HCT116 (cell line): ENCODE measurements at regions not wholly inside any gene's neighbourhood (a gene's known extent, or its start where the extent isn't known, plus 50 kb on each side); places are given as distances from the start of the nearest gene placed in this dataset.

ENCODE experiments used
- ATAC-seq: fragments of 200-7000 bp; cut with Tn5 transposase; 2 replicates; pipeline ENCODE4 v1.9.1; 2020; ENCODE audit warnings: mild to moderate bottlenecking, moderate library complexity
- BruUV-seq: library from RNA; stranded (reverse); fragments of 400-500 nt; replicated peaks from 2 replicates; lab custom pipeline; 2021; lab: Mats Ljungman, UMichigan
- CTCF ChIA-PET: fragments of 300-600 bp; sonication (Branson Sonifier 250); formaldehyde crosslinking; loops from one replicate; lab custom pipeline; 2021; ENCODE audit warnings: antibody characterized with exemption; lab: Charles Lee
- POLR2A ChIA-PET: fragments of 300-600, 350-600 bp; sonication (Branson Sonifier 250); formaldehyde crosslinking; loops from one replicate; lab custom pipeline; 2021; ENCODE audit warnings: antibody characterized with exemption; lab: Charles Lee
- RAD21 ChIA-PET, 2 experiments: fragments of 300-600 bp; sonication (Branson Sonifier 250); formaldehyde crosslinking; loops; one replicate each; lab custom pipeline; 2023; ENCODE audit warnings: low total read pairs in 2 of 2; ENCODE audit not compliant: uncharacterized antibody in 2 of 2, unreplicated experiment in 2 of 2, low non-redundant PET in 1 of 2; lab: Charles Lee
- DNase-seq: peaks from one replicate; pipeline ENCODE4 v3.0.0-alpha.2; 2010; ENCODE audit warnings: low read depth, low spot score
- H2AFZ ChIP-seq: fragments of 200-600 bp; shearing (Covaris generic), sonication (generic); 2 replicates; pipeline ENCODE4 v1.6.1; 2017; ENCODE audit warnings: low read depth, mixed run types, mixed read lengths, antibody characterized with exemption, low read length; ENCODE audit not compliant: poor library complexity, severe bottlenecking
- H3K27ac ChIP-seq: 2 replicates; pipeline ENCODE4 v1.5.1; 2012; ENCODE audit warnings: low read depth, low read length
- H3K27me3 ChIP-seq: fragments of 200-600 bp; sonication (generic); 2 replicates; pipeline ENCODE4 v1.6.1; 2016; ENCODE audit warnings: mixed run types, low read length, mixed read lengths; ENCODE audit not compliant: insufficient read depth
- H3K36me3 ChIP-seq, 2 experiments: fragments of 200-500 bp in 1 of 2; fragments of 200-600 bp in 1 of 2; sonication (Bioruptor generic) in 1 of 2; sonication (generic) in 1 of 2; 2 replicates each; pipeline versions ENCODE4 v1.5.1 to v1.6.1; 2014 to 2016; ENCODE audit warnings: low read length in 2 of 2, inconsistent platforms in 1 of 2, mixed read lengths in 1 of 2, mixed run types in 1 of 2; ENCODE audit not compliant: insufficient read depth in 2 of 2, control insufficient read depth in 1 of 2
- H3K4me1 ChIP-seq, 2 experiments: fragments of 200-600 bp in 1 of 2; sonication (generic) in 1 of 2; 2 replicates each; pipeline versions ENCODE4 v1.5.1 to v1.6.1; 2012 to 2017; ENCODE audit warnings: low read length in 2 of 2, inconsistent platforms in 1 of 2, mild to moderate bottlenecking in 1 of 2, mixed read lengths in 1 of 2, mixed run types in 1 of 2, moderate library complexity in 1 of 2; ENCODE audit not compliant: insufficient read depth in 2 of 2, control insufficient read depth in 1 of 2
- H3K4me2 ChIP-seq: fragments of 200-600 bp; sonication (generic); 2 replicates; pipeline ENCODE4 v1.6.1; 2017; ENCODE audit warnings: mixed run types, low read length, mixed read lengths
- H3K4me3 ChIP-seq, 2 experiments: fragments of 200-600 bp in 1 of 2; sonication (generic) in 1 of 2; replicated peaks in 1 of 2; 2 replicates each; pipeline ENCODE4 v1.5.1; 2011 to 2016; ENCODE audit warnings: low read length in 2 of 2, control low read depth in 1 of 2, low read depth in 1 of 2, mild to moderate bottlenecking in 1 of 2, mixed read lengths in 1 of 2, mixed run types in 1 of 2
- H3K79me2 ChIP-seq: fragments of 200-600 bp; sonication (generic); 2 replicates; pipeline ENCODE4 v1.6.1; 2017; ENCODE audit warnings: mild to moderate bottlenecking, mixed run types, low read length, moderate library complexity, mixed read lengths; ENCODE audit not compliant: insufficient read depth
- H3K9ac ChIP-seq: fragments of 200-600 bp; sonication (generic); 2 replicates; pipeline ENCODE4 v1.6.1; 2016; ENCODE audit warnings: low read length, mixed read lengths
- H3K9me2 ChIP-seq: fragments of 200-600 bp; sonication (generic), shearing (Covaris generic); 2 replicates; pipeline ENCODE4 v1.6.1; 2017; ENCODE audit warnings: mixed run types, mild to moderate bottlenecking, moderate library complexity; ENCODE audit not compliant: insufficient read depth
- H3K9me3 ChIP-seq, 2 experiments: fragments of 200-500 bp in 1 of 2; fragments of 200-600 bp in 1 of 2; sonication (Bioruptor generic) in 1 of 2; sonication (generic) in 1 of 2; 2 replicates each; pipeline ENCODE4 v1.6.1; 2014 to 2017; ENCODE audit warnings: low read length in 2 of 2, mixed read lengths in 2 of 2, inconsistent platforms in 1 of 2, low read depth in 1 of 2, mild to moderate bottlenecking in 1 of 2, mixed run types in 1 of 2, moderate library complexity in 1 of 2; ENCODE audit not compliant: control insufficient read depth in 1 of 2, insufficient read depth in 1 of 2
- H4K20me1 ChIP-seq: fragments of 200-600 bp; sonication (generic), shearing (Covaris generic); 2 replicates; pipeline ENCODE4 v1.6.1; 2017; ENCODE audit warnings: mixed run types, mild to moderate bottlenecking, moderate library complexity; ENCODE audit not compliant: insufficient read depth
- CBX3 ChIP-seq: IDR thresholded peaks from 2 replicates; pipeline ENCODE4 v1.6.1; 2012; ENCODE audit warnings: low read depth
- ELF1 ChIP-seq: IDR thresholded peaks from 2 replicates; pipeline ENCODE4 v1.6.1; 2012; ENCODE audit warnings: low read depth, borderline replicate concordance
- FOSL1 ChIP-seq: IDR thresholded peaks from 2 replicates; pipeline ENCODE4 v1.6.1; 2012; ENCODE audit warnings: low read depth
- JUND ChIP-seq: IDR thresholded peaks from 2 replicates; pipeline ENCODE4 v1.6.1; 2012
- POLR2A ChIP-seq: IDR thresholded peaks from 2 replicates; pipeline ENCODE4 v1.7.0; 2011; ENCODE audit warnings: borderline replicate concordance; ENCODE audit not compliant: insufficient read depth, insufficient read length; ENCODE audit errors: extremely low read depth
- POLR2AphosphoS5 ChIP-seq: IDR thresholded peaks from 2 replicates; pipeline ENCODE4 v1.6.1; 2011; ENCODE audit warnings: mild to moderate bottlenecking, low read depth, low read length, moderate library complexity
- RAD21 ChIP-seq: IDR thresholded peaks from 2 replicates; pipeline ENCODE4 v1.6.1; 2012; ENCODE audit warnings: low read depth, mild to moderate bottlenecking
- SIN3A ChIP-seq: IDR thresholded peaks from 2 replicates; pipeline ENCODE4 v1.6.1; 2012; ENCODE audit warnings: low read depth
- SP1 ChIP-seq: IDR thresholded peaks from 2 replicates; pipeline ENCODE4 v1.6.1; 2012; ENCODE audit warnings: low read depth
- SRF ChIP-seq: IDR thresholded peaks from 2 replicates; pipeline ENCODE4 v1.6.1; 2012; ENCODE audit warnings: low read depth
- TCF7L2 ChIP-seq: IDR thresholded peaks from 2 replicates; pipeline ENCODE4 v1.7.0; 2011; ENCODE audit warnings: borderline replicate concordance, inconsistent platforms; ENCODE audit not compliant: insufficient read depth, insufficient read length; ENCODE audit errors: extremely low read depth
- YY1 ChIP-seq: IDR thresholded peaks from 2 replicates; pipeline ENCODE4 v1.6.1; 2011; ENCODE audit warnings: low read length, low read depth, moderate library complexity, mild to moderate bottlenecking; ENCODE audit not compliant: insufficient replicate concordance; ENCODE audit errors: extremely low read depth
- ZBTB33 ChIP-seq: IDR thresholded peaks from 2 replicates; pipeline ENCODE4 v1.6.1; 2011; ENCODE audit warnings: mild to moderate bottlenecking, low read length, moderate library complexity; ENCODE audit not compliant: insufficient replicate concordance; ENCODE audit errors: extremely low read depth
- ZFX ChIP-seq: fragments of 450-650 bp; IDR thresholded peaks from 2 replicates; pipeline ENCODE4 v1.6.1; 2017
- ZNF274 ChIP-seq: fragments of 200-500 bp; sonication (Bioruptor generic); IDR thresholded peaks from 2 replicates; pipeline ENCODE4 v1.6.1; 2014; ENCODE audit warnings: mild to moderate bottlenecking, low read depth, low read length, inconsistent platforms
- intact Hi-C: fragments of 100-400 bp; cut with micrococcal nuclease; formaldehyde crosslinking; loops from 2 replicates; pipeline ENCODE4 v1.10.0; 2022
- TF ChIP-seq, protein P1 (sequence below): IDR thresholded peaks from 2 replicates; pipeline ENCODE4 v1.6.1; 2012
- TF ChIP-seq, protein P2 (sequence below): IDR thresholded peaks from 2 replicates; pipeline ENCODE4 v1.6.1; 2012; ENCODE audit warnings: low read depth

- CTCF ChIA-PET = no interaction called here
- peaks cover 5 to 14% of the 10 kb centered on the region in 2 experiments for H3K4me1 ChIP-seq
These were observed 63.5 kb upstream of the ZMYND8 start for GRCh38 chr20:47419953-47420514.

More at GRCh38 chr20:47419953-47420514, 63.5 kb upstream of the ZMYND8 start:
- RAD21 ChIA-PET = no interaction called here
- no peaks in the 10 kb centered on the region for H3K36me3 ChIP-seq
- H4K20me1 ChIP-seq = no peaks in the 10 kb centered on the region
- no peak overlapping the region for H2AFZ ChIP-seq
- no TSS peak for BruUV-seq
- TF ChIP-seq SIN3A (no peak), RAD21 (no peak), ELF1 (no peak), JUND (no peak), ZFX (no peak), TCF7L2 (no peak), ZBTB33 (no peak), FOSL1 (no peak), CBX3 (no peak), ZNF274 (no peak), SRF (no peak), POLR2AphosphoS5 (no peak), POLR2A (no peak), SP1 (no peak), YY1 (no peak)
- TF ChIP-seq, protein P1, sequence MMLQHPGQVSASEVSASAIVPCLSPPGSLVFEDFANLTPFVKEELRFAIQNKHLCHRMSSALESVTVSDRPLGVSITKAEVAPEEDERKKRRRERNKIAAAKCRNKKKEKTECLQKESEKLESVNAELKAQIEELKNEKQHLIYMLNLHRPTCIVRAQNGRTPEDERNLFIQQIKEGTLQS = no peak
- TF ChIP-seq, protein P2, sequence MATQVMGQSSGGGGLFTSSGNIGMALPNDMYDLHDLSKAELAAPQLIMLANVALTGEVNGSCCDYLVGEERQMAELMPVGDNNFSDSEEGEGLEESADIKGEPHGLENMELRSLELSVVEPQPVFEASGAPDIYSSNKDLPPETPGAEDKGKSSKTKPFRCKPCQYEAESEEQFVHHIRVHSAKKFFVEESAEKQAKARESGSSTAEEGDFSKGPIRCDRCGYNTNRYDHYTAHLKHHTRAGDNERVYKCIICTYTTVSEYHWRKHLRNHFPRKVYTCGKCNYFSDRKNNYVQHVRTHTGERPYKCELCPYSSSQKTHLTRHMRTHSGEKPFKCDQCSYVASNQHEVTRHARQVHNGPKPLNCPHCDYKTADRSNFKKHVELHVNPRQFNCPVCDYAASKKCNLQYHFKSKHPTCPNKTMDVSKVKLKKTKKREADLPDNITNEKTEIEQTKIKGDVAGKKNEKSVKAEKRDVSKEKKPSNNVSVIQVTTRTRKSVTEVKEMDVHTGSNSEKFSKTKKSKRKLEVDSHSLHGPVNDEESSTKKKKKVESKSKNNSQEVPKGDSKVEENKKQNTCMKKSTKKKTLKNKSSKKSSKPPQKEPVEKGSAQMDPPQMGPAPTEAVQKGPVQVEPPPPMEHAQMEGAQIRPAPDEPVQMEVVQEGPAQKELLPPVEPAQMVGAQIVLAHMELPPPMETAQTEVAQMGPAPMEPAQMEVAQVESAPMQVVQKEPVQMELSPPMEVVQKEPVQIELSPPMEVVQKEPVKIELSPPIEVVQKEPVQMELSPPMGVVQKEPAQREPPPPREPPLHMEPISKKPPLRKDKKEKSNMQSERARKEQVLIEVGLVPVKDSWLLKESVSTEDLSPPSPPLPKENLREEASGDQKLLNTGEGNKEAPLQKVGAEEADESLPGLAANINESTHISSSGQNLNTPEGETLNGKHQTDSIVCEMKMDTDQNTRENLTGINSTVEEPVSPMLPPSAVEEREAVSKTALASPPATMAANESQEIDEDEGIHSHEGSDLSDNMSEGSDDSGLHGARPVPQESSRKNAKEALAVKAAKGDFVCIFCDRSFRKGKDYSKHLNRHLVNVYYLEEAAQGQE = no peak
- TF ChIP-seq, all 23 proteins: peak for 0
- no peaks in the 10 kb centered on the region for H3K27me3 ChIP-seq
- POLR2A ChIA-PET = interaction anchor here (1.2 kb wide), 2 partner anchors 14 to 28 kb away, joined by 4 read pairs; no protein-coding TSS in a partner anchor
- no peak overlapping the region for H3K4me3 ChIP-seq
- no peaks in the 10 kb centered on the region for H3K9me2 ChIP-seq
- H3K9ac ChIP-seq = no peak overlapping the region
- intact Hi-C loops = no loop called here
- no peaks in the 10 kb centered on the region for H3K79me2 ChIP-seq
- DNase-seq (no peak), ATAC-seq (no peak)
- no peak overlapping the region for H3K4me2 ChIP-seq
- no peaks in the 10 kb centered on the region for H3K9me3 ChIP-seq
- no peak overlapping the region for H3K27ac ChIP-seq
